OCI-LY7 (cell line): ENCODE measurements at regions not wholly inside any gene's neighbourhood (a gene's known extent, or its start where the extent isn't known, plus 50 kb on each side); places are given as distances from the start of the nearest gene placed in this dataset.
A peak's percentile ranks its signal among the peaks of the same experiment; 100 is the strongest.

Experiments
- BruUV-seq: library from RNA; stranded (reverse); fragments of 400-500 nt; replicated peaks from 2 replicates; lab custom pipeline; 2021; lab: Mats Ljungman, UMichigan
- CTCF ChIA-PET: fragments of 300-600 bp; sonication (Branson Sonifier 250); formaldehyde crosslinking; loops from one replicate; lab custom pipeline; 2022; ENCODE audit warnings: antibody characterized with exemption; ENCODE audit not compliant: unreplicated experiment; lab: Charles Lee
- POLR2A ChIA-PET: fragments of 300-600 bp; sonication (Branson Sonifier 250); formaldehyde crosslinking; loops from one replicate; lab custom pipeline; 2022; ENCODE audit warnings: antibody characterized with exemption; lab: Charles Lee
- DNase-seq: peaks from one replicate; pipeline ENCODE4 v3.0.0-alpha.2; 2015; ENCODE audit warnings: low spot score
- H2AFZ ChIP-seq: fragments of 200-600 bp; sonication (generic), shearing (Covaris generic); 2 replicates; pipeline ENCODE4 v1.6.1; 2014; ENCODE audit warnings: mild to moderate bottlenecking, antibody characterized with exemption, low read length, moderate library complexity
- H3K27ac ChIP-seq: fragments of 200-600 bp; sonication (generic); 2 replicates; pipeline ENCODE4 v1.5.1; 2014; ENCODE audit warnings: mixed run types, low read depth, mild to moderate bottlenecking, moderate library complexity, low read length, inconsistent platforms; ENCODE audit not compliant: poor library complexity, severe bottlenecking
- H3K36me3 ChIP-seq: fragments of 200-600 bp; sonication (generic); 2 replicates; pipeline ENCODE4 v1.6.1; 2014; ENCODE audit warnings: mild to moderate bottlenecking, antibody characterized with exemption, low read length, moderate library complexity, mixed read lengths; ENCODE audit not compliant: insufficient read depth
- H3K4me1 ChIP-seq: fragments of 200-600 bp; sonication (generic); 2 replicates; pipeline ENCODE4 v1.5.1; 2014; ENCODE audit warnings: mild to moderate bottlenecking, low read length; ENCODE audit not compliant: insufficient read depth, poor library complexity, severe bottlenecking
- H3K4me2 ChIP-seq: fragments of 200-600 bp; sonication (generic); 2 replicates; pipeline ENCODE4 v1.6.1; 2014; ENCODE audit warnings: mild to moderate bottlenecking, low read length
- H3K4me3 ChIP-seq: fragments of 200-600 bp; sonication (generic); 2 replicates; pipeline ENCODE4 v1.5.1; 2014; ENCODE audit warnings: mild to moderate bottlenecking, low read depth, low read length; ENCODE audit not compliant: poor library complexity, severe bottlenecking
- H3K79me2 ChIP-seq: fragments of 200-600 bp; sonication (generic); 2 replicates; pipeline ENCODE4 v1.6.1; 2016; ENCODE audit warnings: low read depth, mild to moderate bottlenecking, low read length, moderate library complexity, mixed read lengths; ENCODE audit not compliant: insufficient read depth
- H3K9me2 ChIP-seq: fragments of 200-600 bp; sonication (generic); 2 replicates; pipeline ENCODE4 v1.6.1; 2016; ENCODE audit warnings: mild to moderate bottlenecking, low read length, mixed read lengths; ENCODE audit not compliant: insufficient read depth
- H3K9me3 ChIP-seq: fragments of 200-600 bp; sonication (generic); 2 replicates; pipeline ENCODE4 v1.6.1; 2014; ENCODE audit warnings: mild to moderate bottlenecking, mixed run types, low read length, mixed read lengths
- H4K20me1 ChIP-seq: fragments of 200-600 bp; sonication (generic); 2 replicates; pipeline ENCODE4 v1.6.1; 2014; ENCODE audit warnings: mild to moderate bottlenecking, antibody characterized with exemption, low read length, moderate library complexity, mixed read lengths; ENCODE audit not compliant: insufficient read depth
- EZH2phosphoT487 ChIP-seq: fragments of 200-600 bp; sonication (generic); IDR thresholded peaks from 2 replicates; pipeline ENCODE4 v1.6.1; 2018; ENCODE audit warnings: low read depth, borderline replicate concordance, mild to moderate bottlenecking, mixed run types, antibody characterized with exemption, low read length, moderate library complexity, mixed read lengths
- intact Hi-C: fragments of 100-400 bp; cut with micrococcal nuclease; formaldehyde crosslinking; loops from one replicate; pipeline ENCODE4 v1.10.0; 2022; ENCODE audit not compliant: unreplicated experiment
- TF ChIP-seq, protein P1 (sequence below): fragments of 200-600 bp; sonication (generic); conservative IDR thresholded peaks from 2 replicates; pipeline ENCODE4 v1.5.1; 2014; ENCODE audit warnings: mild to moderate bottlenecking, antibody characterized with exemption, low read length, moderate library complexity, mixed read lengths

DNA sequence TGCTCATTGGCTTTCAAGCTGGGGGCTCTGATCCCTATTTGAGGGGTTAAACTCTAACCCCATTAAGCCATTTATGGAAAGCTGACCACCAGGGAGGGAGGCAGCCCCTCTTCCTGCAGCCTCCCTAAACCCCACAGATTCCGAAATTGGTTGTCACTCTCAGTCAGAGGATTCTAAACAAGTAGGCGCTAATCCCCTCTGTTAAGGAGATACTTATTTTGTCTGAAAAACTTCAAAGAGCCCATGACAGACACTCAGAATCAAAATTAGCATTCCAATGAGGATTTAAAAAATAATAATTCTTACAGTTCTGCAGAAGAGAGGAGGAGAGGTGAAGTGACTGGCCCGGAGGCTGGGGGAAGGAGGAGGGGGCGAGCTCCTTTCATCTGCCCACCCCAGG is 69.7 kb upstream of the LMO1 start:
- H4K20me1 ChIP-seq, result no peaks in the 10 kb centered on the region
- H3K9me3 ChIP-seq, result no peaks in the 10 kb centered on the region
- no peaks in the 10 kb centered on the region for H3K9me2 ChIP-seq
- no peak overlapping the region for H2AFZ ChIP-seq
- intact Hi-C loops, result loop anchor here (10.0 kb wide), 1 partner anchor 231 kb away; no protein-coding TSS in a partner anchor
- no peak for DNase-seq
- CTCF ChIA-PET, result no interaction called here
- H3K4me3 ChIP-seq, result no peak overlapping the region
- no peaks in the 10 kb centered on the region for H3K79me2 ChIP-seq
- no peak for TF ChIP-seq EZH2phosphoT487
- TF ChIP-seq, protein P1, sequence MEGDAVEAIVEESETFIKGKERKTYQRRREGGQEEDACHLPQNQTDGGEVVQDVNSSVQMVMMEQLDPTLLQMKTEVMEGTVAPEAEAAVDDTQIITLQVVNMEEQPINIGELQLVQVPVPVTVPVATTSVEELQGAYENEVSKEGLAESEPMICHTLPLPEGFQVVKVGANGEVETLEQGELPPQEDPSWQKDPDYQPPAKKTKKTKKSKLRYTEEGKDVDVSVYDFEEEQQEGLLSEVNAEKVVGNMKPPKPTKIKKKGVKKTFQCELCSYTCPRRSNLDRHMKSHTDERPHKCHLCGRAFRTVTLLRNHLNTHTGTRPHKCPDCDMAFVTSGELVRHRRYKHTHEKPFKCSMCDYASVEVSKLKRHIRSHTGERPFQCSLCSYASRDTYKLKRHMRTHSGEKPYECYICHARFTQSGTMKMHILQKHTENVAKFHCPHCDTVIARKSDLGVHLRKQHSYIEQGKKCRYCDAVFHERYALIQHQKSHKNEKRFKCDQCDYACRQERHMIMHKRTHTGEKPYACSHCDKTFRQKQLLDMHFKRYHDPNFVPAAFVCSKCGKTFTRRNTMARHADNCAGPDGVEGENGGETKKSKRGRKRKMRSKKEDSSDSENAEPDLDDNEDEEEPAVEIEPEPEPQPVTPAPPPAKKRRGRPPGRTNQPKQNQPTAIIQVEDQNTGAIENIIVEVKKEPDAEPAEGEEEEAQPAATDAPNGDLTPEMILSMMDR, result no peak
- POLR2A ChIA-PET, result interaction anchor here (0.6 kb wide), 1 partner anchor 608 kb away, joined by 3 read pairs; no protein-coding TSS in a partner anchor
- BruUV-seq, result no TSS peak
- no peaks in the 10 kb centered on the region for H3K36me3 ChIP-seq
- H3K4me2 ChIP-seq, result no peak overlapping the region
- H3K4me1 ChIP-seq, result no peaks in the 10 kb centered on the region
- no peak overlapping the region for H3K27ac ChIP-seq

- intact Hi-C loops, result loop anchor here (10.0 kb wide), 1 partner anchor 232 kb away; no protein-coding TSS in a partner anchor
- H2AFZ ChIP-seq, result no peak overlapping the region
- no peak overlapping the region for H3K4me3 ChIP-seq
- BruUV-seq, result no TSS peak
- H3K9me2 ChIP-seq, result no peaks in the 10 kb centered on the region
- H3K79me2 ChIP-seq, result no peaks in the 10 kb centered on the region
- H3K4me1 ChIP-seq, result no peaks in the 10 kb centered on the region
- ChIA-PET CTCF (no interaction called here), POLR2A (interaction anchor here (0.6 kb wide), 1 partner anchor 608 kb away, joined by 3 read pairs; no protein-coding TSS in a partner anchor)
- no peak overlapping the region for H3K4me2 ChIP-seq
- TF ChIP-seq EZH2phosphoT487, result no peak
- H3K9me3 ChIP-seq, result no peaks in the 10 kb centered on the region
- no peak overlapping the region for H3K27ac ChIP-seq
- no peak for DNase-seq
- no peaks in the 10 kb centered on the region for H3K36me3 ChIP-seq
- no peaks in the 10 kb centered on the region for H4K20me1 ChIP-seq
Observed at GRCh38 chr11:8332891-8333290, 69.2 kb upstream of the LMO1 start.

GRCh38 chr11:8332196-8332595 is 68.5 kb upstream of the LMO1 start:
- intact Hi-C loops, result loop anchor here (10.0 kb wide), 1 partner anchor 233 kb away; no protein-coding TSS in a partner anchor
- Histone ChIP-seq H3K36me3 (no peaks in the 10 kb centered on the region), H3K79me2 (no peaks in the 10 kb centered on the region), H4K20me1 (no peaks in the 10 kb centered on the region), H3K27ac (no peak overlapping the region), H3K4me3 (no peak overlapping the region), H3K4me1 (no peaks in the 10 kb centered on the region), H3K9me2 (no peaks in the 10 kb centered on the region), H3K9me3 (no peaks in the 10 kb centered on the region), H3K4me2 (no peak overlapping the region), H2AFZ (no peak overlapping the region)
- no TSS peak for BruUV-seq
- ChIA-PET CTCF (no interaction called here), POLR2A (interaction anchor here (0.9 kb wide), 1 partner anchor 15 kb away, joined by 3 read pairs; no protein-coding TSS in a partner anchor)
- TF ChIP-seq EZH2phosphoT487, result no peak
- peak; percentile 7 for DNase-seq
